HG02610 (cell line): ENCODE measurements at regions not wholly inside any gene's neighbourhood (a gene's known extent, or its start where the extent isn't known, plus 50 kb on each side); places are given as distances from the start of the nearest gene placed in this dataset.

Experiments
- ATAC-seq: cut with Tn5 transposase; IDR thresholded peaks from one replicate; pipeline ENCODE4 v1.9.1; 2021; ENCODE audit warnings: mild to moderate bottlenecking, moderate library complexity; ENCODE audit not compliant: unreplicated experiment

- no peak for ATAC-seq
Measured at GRCh38 chr18:60319129-60319528, 53.4 kb downstream of the MC4R start.

- no peak for ATAC-seq
Measured at GRCh38 chr18:60311676-60312360, 60.8 kb downstream of the MC4R start.

DNA sequence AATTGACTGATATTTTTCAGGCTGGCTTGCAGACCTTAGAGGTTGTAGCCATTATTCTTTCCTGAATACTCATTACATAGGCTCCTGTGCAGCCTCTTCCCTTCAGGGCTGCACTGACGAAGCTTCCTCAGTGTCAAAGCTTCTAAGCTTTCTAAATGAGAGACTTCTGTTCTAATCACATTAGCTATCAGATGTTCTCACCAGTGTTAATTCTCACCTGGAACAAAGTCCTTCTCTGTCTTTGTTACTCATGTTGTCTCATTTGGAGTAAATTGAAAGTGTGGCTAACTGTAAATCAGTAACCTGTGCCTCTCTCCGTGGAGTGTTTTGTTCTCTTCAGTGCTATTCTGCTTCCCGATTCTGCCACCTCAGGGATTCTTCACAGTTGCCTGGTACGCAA lies 76.9 kb downstream of the MC4R start:
- no peak for ATAC-seq

DNA sequence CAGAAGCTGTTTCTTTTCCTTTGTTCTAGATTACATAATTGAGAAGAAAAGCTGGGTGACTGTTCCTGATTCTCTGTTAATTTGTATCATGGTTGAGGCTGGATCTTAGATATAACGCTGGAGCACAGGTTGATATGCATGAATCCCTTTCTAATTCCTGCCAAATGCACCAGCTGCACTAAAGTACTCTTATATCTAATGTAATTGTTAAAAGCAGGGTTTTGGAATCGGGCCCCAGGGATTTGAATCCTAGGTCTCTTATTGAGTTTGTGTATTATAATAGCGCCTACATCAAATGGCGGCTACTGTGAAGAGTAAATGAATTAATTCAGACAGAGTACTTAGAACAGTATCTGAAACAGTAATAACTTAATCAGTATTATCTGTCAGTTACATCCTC lies 80.4 kb downstream of the MC4R start:
- ATAC-seq: no peak

GRCh38 chr18:60279391-60279790 lies 93.2 kb downstream of the MC4R start:
- no peak for ATAC-seq

DNA sequence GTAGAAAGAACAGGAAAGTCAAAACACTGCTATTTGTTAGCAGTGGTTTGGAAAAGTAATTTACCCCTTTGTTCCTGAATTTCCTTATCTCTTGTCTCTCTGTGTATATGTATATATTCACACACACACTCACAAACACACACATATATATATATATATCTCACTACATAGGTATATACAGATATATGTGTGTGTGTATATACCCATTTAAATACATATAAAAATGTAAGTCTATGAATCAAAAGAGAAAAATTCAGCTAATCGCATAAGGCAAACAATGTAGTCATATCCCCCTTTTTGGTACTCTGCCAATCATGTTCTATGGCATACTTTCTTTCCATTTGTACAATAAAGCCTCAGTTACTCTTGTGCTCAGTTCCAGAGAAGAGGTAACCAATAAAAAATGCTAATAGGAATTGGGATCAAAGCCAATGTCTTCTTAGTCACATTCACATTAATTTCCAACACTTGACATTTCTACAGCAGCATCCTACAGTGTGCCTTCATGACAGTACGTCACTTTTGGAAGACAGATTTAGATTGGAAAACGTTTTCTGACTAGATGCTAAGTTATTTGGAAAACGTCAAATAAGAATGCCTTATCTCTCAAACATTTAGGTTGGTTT lies 94.6 kb downstream of the MC4R start:
- no peak for ATAC-seq

DNA sequence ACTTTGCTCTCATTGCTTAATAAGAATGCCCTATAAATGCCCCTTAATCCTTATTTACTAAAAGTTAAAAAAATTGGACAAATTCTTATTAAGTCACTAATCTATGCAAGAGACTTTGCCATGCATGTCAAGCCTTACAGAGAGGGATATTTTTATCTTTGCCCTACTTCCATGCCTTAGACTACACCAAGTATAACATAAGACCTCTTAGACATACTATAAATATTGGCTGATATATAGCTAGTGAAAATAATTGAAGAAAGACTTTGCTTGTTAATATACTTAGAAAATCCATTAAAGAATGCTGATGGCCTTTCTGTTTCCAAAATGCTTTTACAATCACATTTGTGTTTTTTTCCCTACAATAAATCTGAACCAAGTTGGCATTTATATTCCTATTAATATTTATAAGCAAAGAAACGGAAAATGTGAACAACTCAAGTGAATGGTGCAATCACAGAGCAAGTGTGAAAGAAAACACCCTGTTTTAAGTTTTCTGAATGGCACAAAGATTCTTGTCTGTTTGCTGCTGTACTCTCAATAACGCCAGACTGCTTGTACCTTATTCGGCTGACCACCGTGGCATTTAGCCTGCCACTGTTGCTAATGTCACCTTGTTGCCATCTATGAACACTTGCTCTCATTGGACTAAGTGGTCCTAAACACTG lies 105.0 kb downstream of the MC4R start:
- no peak for ATAC-seq

- no peak for ATAC-seq
Measured at GRCh38 chr18:60266558-60266957, 106.0 kb downstream of the MC4R start.

GRCh38 chr18:60259052-60259681 lies 113.4 kb downstream of the MC4R start:
- peak; percentile 80 for ATAC-seq

- no peak for ATAC-seq
Measured at GRCh38 chr18:60249388-60249787, 123.2 kb downstream of the MC4R start.

DNA sequence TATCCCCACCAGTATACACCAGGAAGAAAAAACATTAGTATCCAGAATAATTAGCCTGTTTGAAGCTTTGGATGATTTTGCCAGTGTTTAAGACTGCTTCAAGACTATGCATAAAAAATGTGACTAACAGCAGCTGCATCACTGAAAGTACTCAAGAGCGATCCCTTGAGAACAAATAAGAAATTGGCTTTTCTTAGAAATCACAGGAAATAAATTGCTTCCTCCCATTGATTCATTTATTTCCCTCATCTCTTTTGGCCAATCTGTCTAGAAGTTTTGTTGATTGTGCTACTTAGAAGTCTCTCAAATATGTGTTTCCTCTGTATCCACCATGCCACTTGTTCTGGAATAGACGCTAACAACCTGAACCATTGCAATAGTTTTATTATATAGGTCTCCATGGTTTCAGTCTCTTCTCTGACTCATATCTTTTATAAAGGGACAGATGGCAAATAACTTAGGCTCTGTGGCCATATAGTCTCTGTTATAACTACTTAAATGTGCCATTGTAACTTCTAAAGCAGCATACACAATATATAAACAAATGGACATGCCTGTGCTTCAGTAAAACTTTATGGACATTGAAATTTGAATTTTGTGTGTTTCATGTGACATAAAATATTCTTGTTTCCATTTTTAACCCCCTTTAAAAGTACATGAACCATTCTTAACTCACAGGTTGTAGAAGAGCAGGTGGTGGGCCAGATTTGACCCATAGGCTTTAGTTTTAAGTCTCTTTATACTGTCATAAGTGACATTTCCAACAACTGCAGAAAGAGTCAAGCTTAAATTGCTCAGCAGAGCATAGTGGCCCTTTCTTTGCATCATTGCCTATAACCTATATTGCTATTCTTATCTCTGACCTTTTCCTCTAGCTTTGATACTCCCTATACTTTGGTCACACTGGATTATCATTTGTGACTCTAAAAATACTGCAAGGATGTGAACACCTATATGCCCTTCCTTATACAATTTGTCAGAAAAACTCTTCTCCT lies 123.9 kb downstream of the MC4R start:
- no peak for ATAC-seq

GRCh38 chr18:60247103-60247502 lies 125.5 kb downstream of the MC4R start:
- ATAC-seq: peak; percentile 62

DNA sequence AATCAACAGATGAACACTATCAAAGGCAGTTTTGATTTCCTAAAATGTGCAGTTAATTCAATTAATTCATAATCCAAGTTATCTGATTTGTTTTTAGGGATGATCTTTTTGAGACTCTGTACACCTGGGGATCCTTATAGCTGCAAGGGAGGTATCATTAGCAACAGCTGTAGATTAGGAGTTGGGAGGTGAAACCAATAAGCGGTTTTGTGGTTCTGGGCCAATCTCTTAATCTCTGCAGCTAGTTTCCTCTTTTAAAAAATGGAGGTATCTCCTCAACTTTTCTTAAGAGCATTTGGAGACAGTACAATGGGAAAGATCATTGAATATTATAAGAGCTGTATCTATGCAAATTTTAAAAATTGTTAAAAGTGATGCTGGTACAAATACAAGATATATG lies 126.0 kb downstream of the MC4R start:
- peak; percentile 69 for ATAC-seq

GRCh38 chr18:60245096-60245495 lies 127.5 kb downstream of the MC4R start:
- ATAC-seq: no peak

- ATAC-seq: peak; percentile 92
Measured at GRCh38 chr18:60239024-60239710, 133.4 kb downstream of the MC4R start.

DNA sequence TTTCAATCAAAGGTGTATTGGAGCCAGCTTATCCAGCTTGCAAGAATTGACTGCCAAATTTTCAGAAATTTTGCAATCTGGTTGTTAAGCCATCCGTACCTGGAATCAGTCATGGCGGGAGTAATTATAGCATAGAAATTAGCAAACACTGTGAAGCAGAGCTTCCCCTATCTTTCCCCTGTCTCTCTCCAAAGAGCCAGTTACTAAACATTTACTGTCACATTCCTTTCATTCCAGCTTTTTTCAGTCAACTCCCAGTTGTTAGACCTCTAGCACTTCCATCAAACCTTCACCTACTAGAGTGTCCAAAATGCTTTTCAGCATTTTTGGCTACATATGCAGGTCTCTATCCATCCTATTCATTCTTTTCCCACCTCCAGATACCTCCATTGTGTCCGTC lies 137.4 kb downstream of the MC4R start:
- ATAC-seq: no peak

DNA sequence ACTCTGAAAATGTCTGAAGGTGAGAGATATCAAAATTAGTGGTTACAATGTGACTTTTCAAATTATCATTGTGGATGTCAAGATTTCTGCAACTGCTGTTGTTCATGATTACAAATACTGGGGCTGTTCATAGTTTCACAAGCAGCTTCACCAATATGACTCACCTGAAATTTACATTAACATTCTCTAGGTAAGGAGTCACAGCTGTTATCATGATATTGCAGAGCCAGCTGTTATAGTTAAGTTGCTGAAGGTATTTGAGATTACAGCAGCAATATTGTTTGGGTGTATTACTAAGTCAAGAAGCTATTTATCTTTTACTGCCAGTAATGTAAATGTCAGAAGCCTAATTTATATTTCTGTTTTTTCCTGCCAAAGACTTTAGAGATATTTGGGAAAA lies 140.0 kb downstream of the MC4R start:
- peak; percentile 81 for ATAC-seq

DNA sequence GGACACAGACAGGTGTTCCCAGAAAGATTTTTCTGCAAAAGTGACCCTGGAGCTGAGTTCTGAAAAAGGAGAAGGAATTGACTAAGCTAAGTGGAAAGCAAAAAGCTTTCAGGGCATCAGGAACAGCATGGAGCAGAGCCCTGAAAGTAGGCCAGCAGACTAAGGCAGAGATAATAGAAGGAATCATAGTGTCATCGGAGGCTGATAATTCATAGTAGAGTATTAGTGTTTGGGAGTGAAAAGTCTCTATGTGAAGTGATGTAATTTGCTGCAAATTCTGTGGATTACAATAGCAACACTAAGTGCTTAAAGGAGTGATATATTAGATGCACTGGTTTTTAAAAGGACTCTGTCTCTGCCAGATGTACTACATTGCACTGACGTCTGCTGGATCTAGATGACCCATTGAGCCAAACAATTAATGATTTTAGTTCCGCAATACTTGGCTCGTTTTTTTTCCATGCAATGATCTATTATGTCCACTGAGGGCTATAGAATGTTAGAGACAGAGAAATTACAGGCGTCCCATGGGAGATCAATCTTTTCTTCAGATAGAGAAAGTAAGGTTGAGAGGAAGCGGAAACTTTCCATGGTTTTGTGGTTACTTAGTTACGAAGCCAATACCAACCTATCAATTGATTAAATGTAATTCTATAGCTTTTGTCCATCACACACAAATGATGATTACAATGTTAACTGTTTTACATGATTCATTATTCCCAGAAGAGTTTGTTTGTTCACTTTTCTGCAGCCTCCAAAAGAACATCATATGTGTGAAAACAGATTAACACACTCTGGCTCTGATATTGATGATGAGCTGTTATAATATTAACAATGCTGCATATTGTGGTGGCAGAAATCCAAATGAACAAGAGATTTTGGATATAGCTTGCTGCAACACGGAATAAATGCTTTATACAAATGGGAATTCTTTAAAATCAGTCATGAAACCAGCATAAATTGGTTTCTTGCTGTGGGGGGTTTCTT lies 143.7 kb downstream of the MC4R start:
- no peak for ATAC-seq

- ATAC-seq: no peak
Measured at GRCh38 chr18:60215432-60215831, 157.1 kb downstream of the MC4R start.
